GM13977 (cell line): ENCODE measurements at regions not wholly inside any gene's neighbourhood (a gene's known extent, or its start where the extent isn't known, plus 50 kb on each side); places are given as distances from the start of the nearest gene placed in this dataset.

ENCODE experiments used
- DNase-seq: peaks from one replicate; pipeline ENCODE4 v3.0.0; 2012; ENCODE audit warnings: low spot score
- in situ Hi-C: fragments of 300-500 bp; cut with MboI; formaldehyde crosslinking; loops from one replicate; pipeline ENCODE4 v1.12.0; 2022; ENCODE audit warnings: low sequenced_read_pairs, low pct_unique_long_range_greater_than_20kb, mixed read lengths, inconsistent platforms; ENCODE audit not compliant: unreplicated experiment
- TF ChIP-seq, protein P1 (sequence below): IDR thresholded peaks from 2 replicates; pipeline ENCODE4 v1.5.1; 2012; ENCODE audit warnings: mild to moderate bottlenecking, control low read depth; ENCODE audit not compliant: insufficient read depth; ENCODE audit errors: extremely low read depth, missing control alignments

DNA sequence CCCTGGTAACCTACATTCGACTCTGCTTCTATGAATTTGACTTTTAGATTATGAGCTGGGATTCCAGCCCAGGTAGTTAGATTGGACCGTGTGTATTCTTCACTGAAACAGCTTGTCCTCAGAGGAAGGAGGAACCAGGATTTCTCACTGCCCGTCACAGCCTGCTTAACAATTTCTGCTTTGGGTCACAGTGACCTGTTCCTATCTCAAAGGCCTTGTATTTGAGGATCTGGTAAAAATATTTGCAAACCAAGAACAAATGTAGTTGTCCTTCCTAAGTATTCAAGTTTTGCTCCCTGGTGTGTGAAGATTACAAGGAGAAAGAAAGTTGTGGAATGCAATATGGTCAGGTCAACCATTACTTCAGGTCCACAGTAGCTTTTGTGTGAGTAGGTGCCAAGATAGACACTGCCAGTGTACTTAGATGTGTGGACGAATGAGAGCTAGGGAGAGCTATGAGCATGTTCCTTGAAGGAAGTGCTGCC lies 55.1 kb downstream of the KIF4B start:
- in situ Hi-C loops = no loop called here
- TF ChIP-seq, protein P1, sequence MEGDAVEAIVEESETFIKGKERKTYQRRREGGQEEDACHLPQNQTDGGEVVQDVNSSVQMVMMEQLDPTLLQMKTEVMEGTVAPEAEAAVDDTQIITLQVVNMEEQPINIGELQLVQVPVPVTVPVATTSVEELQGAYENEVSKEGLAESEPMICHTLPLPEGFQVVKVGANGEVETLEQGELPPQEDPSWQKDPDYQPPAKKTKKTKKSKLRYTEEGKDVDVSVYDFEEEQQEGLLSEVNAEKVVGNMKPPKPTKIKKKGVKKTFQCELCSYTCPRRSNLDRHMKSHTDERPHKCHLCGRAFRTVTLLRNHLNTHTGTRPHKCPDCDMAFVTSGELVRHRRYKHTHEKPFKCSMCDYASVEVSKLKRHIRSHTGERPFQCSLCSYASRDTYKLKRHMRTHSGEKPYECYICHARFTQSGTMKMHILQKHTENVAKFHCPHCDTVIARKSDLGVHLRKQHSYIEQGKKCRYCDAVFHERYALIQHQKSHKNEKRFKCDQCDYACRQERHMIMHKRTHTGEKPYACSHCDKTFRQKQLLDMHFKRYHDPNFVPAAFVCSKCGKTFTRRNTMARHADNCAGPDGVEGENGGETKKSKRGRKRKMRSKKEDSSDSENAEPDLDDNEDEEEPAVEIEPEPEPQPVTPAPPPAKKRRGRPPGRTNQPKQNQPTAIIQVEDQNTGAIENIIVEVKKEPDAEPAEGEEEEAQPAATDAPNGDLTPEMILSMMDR = no peak
- DNase-seq = no peak

- TF ChIP-seq, protein P1 = no peak
- no peak for DNase-seq
- in situ Hi-C loops = no loop called here
These were observed 56.4 kb downstream of the KIF4B start for GRCh38 chr5:155069961-155070360.

DNA sequence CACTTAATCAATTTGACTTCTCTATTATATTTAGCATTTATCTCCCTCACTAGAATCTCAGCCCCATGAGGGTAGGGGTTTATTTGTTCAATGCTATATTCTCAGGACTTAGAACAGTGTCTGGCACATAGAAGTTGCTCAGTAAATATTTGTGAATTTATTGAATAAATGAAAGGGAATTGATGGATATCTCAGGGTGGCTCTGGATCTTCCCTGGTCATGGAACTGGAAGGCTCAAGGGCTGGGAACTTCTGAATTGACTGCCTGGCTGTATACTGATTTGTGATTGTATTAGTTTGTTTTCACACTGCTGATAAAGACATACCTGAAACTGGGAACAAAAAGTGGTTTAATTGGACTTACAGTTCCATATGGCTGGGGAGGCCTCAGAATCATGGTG lies 57.2 kb downstream of the KIF4B start:
- in situ Hi-C loops = no loop called here
- TF ChIP-seq, protein P1 = no peak
- DNase-seq = no peak

GRCh38 chr5:155076379-155076778 lies 62.8 kb downstream of the KIF4B start:
- DNase-seq = no peak
- in situ Hi-C loops = no loop called here
- TF ChIP-seq, protein P1 = no peak

DNA sequence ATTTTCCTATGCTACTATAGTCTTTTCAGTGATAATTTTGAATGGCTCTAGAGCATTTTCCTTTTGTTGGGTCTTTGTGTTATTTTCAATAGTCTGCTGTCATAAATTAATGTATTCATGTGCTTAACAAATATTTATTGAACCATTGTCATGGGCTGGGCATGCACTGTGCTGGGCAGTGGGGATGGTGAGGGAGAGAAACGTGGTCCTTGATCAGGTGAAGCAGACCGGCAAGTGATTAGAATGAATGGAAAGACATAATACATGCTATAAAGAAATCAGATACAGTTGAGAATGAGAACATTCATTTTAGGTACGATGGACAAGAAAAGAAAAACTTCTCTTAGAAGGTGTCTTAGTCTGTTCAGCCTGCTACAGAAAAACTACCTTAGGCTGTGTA lies 66.1 kb downstream of the KIF4B start:
- in situ Hi-C loops = no loop called here
- no peak for DNase-seq
- TF ChIP-seq, protein P1 = no peak

DNA sequence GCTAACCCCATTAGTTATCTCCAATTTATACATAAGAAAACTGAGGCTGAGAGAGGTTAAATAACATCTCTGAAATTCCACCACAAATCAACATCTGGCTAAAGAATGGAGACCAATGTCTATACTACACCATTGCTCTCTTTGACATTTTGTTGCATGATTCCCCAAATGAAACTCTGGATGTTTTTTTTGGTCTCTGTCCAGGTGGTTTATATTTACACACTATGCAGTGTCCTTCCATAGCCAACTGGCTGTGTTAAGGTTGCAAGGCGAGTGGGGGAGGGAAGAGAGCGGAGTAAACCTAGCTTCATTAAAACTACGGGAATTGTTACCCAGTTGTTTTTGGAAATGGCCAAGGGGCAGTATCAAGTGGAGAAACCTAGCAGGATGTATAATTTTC lies 67.2 kb downstream of the KIF4B start:
- no peak for DNase-seq
- in situ Hi-C loops = no loop called here
- TF ChIP-seq, protein P1 = no peak

DNA sequence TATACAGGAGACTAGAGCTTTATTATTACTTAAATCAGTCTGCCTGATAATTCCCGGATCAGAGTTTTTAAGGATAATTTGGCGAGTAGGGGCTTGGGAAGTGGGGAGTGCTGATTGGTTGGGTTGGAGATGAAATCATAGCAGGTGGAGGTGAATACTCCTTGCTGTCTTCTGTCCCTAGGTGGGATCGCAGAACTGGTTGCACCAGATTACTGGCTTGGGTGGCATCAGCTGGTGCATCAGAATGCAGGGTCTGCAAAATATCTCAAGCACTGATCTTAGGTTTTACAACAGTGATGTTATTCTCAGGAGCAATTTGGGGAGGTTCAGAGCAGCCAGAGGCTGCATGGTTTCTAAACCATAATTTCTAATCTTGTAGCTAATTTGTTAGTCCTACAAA lies 68.1 kb downstream of the KIF4B start:
- TF ChIP-seq, protein P1 = no peak
- in situ Hi-C loops = no loop called here
- DNase-seq = no peak
